Stimulated activated CD8-positive, alpha-beta memory T cell treated with anti-CD3 and anti-CD28 coated beads, Interleukin-15, amount 100 ng/mL, for 24 hours (primary cell): ENCODE measurements at regions not wholly inside any gene's neighbourhood (a gene's known extent, or its start where the extent isn't known, plus 50 kb on each side); places are given as distances from the start of the nearest gene placed in this dataset.
"Not testable (repeated sequence)": the region's sequence is repeated elsewhere in the genome, so short reads cannot be mapped to it uniquely, and the experiment has no call there.

Experiments used
- DNase-seq: peaks from one replicate; pipeline ENCODE4 v3.0.0-alpha.2; 2020; ENCODE audit warnings: low read depth

- no peak for DNase-seq
Measured at GRCh38 chr2:35301369-35301768, 1054.2 kb upstream of the CRIM1 start.

GRCh38 chr2:35298493-35298892 is 1057.1 kb upstream of the CRIM1 start:
- no peak for DNase-seq

DNA sequence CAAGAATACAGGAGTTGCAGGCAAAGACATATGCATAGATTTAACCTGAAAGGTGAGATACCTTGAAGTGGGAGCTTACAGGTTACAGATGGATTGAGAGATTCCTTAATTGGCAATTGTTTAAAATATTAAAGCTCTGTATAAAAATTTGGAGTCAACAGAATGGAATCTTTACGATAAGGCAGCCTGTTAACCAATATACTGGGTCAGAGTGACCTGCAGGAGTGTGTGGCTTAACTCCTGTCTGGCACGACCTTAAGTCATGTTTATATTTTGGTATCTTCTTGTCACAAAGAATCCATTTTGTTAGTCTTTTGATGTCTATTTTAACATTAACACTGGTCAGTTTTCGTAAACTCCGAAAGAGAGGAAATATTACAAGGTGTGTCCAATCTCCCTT is 1058.2 kb upstream of the CRIM1 start:
- DNase-seq: no peak

GRCh38 chr2:35294636-35295263 is 1060.8 kb upstream of the CRIM1 start:
- no peak for DNase-seq

GRCh38 chr2:35293261-35293660 is 1062.3 kb upstream of the CRIM1 start:
- no peak for DNase-seq

GRCh38 chr2:35292199-35292598 is 1063.4 kb upstream of the CRIM1 start:
- DNase-seq: no peak

DNA sequence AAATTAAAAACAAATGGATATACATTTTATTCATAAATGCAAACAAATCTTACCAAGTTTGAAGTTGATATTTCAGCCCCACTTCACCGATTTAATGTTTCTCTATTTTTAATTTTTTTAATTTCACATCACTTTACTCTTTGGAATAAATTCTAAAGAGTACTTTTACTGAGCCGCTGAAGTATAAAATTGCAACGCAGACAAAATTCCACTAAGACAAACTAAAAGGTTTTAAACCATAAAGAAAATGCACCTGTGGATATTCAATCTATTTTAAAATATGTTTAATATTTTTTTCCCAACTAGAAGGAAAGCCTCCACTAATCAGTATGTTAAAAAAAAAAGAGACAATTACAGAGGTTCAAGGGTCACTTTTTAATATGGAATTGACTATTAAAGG is 1073.9 kb upstream of the CRIM1 start:
- no peak for DNase-seq

DNA sequence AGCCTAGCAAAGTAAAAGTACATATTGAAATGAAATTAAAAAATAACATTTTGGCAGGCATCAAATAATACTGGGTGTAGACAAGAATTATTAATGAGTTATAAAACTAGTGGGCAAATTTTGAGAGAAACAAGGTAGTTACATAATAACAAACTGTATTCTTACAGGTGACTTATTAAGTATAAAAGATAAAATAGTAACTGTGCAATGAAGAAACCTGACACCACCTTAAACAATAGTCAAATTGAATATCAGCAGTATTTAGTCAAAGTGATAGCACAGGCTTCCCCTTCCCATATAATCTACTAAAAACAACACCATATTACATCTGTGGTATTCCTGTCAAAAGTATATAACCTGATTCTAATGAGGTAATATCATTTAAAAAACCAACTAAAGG is 1099.8 kb upstream of the CRIM1 start:
- DNase-seq: no peak

DNA sequence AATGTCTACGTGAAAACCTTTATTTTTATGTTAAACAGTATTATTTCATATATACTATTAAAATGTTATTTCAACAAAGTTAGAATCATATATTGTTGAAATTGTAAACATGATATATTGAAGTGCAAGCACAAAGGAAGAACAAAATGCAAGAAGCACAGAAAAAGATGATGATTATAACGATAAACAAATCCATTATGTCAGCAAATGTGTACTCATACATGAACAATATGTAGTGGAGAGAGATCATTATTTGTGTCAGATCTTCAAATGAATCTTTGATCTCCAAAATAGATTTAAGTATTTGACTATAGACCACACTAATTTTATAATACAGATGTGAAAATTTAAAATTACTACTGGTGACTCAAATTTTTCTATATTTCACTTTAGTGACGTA is 1104.4 kb upstream of the CRIM1 start:
- no peak for DNase-seq

DNA sequence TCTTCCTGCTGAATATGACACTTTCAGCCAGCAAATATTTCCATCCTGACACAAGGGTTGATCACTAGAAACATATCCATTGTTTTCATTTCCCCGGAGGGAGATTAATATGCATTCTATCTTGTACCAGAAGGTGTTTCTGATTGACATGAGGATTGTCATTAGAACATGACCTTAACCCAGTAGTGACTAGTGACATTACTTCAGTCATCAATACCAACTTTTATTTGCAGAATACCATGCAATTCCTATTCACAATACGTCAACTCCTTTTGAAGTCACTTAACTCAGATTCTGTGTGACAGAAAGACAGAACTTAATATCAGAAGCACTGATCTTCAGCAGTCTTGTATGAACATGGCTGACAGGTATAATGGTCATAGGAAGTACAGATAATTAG is 1108.9 kb upstream of the CRIM1 start:
- no peak for DNase-seq

- no peak for DNase-seq
Measured at GRCh38 chr2:35228584-35228983, 1127.0 kb upstream of the CRIM1 start.

DNA sequence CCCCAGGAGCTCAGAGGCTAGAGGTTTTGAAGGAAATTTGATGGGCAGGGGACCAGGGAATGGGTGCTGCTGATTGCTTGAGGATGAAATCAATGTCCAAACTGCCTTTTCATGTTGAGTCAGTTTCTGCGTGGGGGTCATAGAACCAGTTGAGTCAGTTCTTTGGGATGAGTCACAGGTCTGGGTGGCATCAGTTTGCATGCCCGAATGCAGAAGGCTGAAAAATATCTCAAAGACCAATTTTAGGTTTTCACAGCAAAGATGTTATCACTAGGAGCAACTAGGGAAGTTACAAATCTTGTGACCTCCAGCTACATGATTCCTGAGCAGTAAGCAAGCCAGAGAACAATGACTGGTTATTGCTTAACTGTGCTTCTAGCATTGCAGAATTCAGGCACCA is 1135.1 kb upstream of the CRIM1 start:
- no peak for DNase-seq

DNA sequence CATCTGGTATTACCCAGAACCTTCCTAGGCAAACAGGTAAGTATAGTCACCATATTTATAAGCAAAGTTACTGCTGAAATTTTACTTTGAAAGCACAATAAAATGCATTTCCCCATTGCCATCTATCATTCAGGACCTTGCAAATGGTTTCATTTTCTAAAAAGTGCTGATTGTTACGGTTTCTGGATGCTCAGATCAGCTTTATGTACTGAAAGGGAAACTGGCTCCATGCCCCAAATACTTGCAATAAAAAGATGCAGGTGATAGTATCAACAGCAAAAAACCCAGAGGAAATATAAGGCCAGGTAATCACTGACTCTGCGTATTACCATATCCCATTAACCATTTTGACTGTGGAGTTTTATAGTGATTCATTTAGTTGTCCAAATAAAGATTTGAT is 1150.7 kb upstream of the CRIM1 start:
- no peak for DNase-seq

DNA sequence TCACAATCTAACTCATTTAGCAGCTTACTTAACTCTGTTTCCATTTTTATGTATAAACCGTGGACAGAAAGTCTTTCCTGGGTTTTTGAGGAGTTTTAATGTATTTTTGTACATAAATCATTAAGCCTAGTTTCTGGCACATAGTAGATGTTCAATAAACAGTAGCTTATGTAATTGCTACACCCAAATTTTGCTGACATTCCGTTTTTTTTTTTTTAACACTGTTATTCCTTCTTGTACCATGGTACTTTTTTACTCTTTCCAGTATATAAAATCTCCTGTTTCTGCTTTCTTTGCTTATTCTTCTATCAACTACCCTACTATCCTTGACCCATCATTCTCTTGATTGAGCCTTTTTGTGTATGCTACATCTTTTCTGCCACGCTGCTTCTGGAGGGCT is 1151.3 kb upstream of the CRIM1 start:
- no peak for DNase-seq

DNA sequence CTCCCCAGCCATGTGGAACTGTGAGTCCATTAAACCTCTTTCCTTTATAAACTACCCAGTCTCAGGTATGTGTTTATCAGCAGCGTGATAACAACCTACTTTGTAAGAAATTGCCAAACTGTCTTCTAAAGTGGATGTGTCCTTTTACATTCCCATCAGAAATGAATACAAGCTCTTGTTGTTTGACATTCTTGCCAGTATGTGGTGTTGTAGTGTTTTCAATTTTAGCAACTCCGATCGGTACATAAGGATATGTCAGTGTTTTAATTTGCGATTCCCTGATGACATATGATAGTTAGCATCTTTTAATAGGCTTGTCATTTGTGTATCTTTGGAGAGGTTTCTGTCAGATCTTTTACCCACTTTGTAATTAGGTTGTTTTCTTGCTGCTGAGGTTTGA is 1156.3 kb upstream of the CRIM1 start:
- DNase-seq: no peak

DNA sequence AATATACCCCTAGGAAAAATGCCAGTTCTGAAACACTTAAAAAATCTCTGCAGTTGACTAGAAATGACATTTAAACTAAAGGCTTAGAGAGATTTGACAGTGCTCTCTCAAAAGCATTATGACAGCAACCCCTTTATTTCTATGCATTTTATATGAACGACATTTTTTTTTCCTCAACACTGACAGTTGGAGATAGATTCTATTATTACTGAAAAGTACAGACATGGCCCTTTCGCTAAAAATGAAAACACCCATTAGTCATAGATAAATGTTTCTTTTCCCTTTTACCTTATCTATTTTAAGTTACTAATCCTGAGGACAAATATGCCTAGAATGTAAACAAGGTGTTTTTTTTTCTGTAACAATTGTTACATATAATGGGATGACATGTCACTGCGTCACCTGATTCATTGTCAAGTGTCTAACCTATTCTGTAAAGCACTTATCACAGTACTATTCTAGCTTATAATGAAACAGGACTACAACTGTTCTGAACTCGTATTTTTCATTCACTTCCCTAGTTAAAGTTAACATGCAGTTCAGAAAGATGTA is 1169.6 kb upstream of the CRIM1 start:
- DNase-seq: no peak

DNA sequence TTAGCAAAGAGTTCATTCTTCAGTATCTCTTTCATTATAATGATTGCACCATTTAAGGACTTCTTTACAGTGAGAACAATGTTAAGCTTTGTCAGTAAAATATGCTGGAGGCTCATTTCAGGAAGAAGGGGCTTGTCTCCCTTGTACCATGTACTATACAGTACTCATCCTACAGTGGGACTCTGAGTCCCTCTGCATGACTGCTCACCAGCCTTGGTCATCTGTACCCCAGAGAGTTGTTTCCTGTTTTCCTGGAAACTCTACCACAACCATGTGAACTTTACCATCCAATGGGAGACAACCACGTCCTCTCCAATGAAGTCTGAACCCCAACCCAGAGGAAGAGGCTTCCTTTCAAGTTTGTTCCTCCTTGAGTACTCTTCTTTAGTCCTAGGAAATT is 1171.1 kb upstream of the CRIM1 start:
- DNase-seq: no peak

DNA sequence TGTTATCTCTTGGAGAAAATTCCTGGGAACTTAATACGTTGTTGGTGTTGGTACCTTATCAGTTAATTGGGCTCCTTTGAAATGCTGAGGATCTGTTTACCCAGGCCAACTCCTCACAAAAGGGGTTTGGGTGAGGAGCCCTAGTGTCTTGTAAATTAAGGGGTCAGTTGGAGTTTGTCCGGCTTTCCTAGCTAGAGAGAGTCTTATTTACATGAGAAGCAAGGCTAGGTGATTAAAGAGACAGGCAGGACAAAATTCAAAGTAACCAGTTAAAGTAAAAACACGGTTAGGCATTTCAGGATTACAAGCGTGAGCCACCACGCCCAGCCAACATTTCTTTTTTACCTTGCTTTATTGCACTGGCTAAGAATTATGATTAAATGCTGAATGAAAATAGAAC is 1178.9 kb upstream of the CRIM1 start:
- not testable (repeated sequence) for DNase-seq

GRCh38 chr2:35174845-35175244 is 1180.7 kb upstream of the CRIM1 start:
- no peak for DNase-seq

GRCh38 chr2:35172687-35173086 is 1182.9 kb upstream of the CRIM1 start:
- DNase-seq: no peak

GRCh38 chr2:35168351-35168750 is 1187.2 kb upstream of the CRIM1 start:
- no peak for DNase-seq

- DNase-seq: no peak
Measured at GRCh38 chr2:35163948-35164347, 1191.6 kb upstream of the CRIM1 start.

DNA sequence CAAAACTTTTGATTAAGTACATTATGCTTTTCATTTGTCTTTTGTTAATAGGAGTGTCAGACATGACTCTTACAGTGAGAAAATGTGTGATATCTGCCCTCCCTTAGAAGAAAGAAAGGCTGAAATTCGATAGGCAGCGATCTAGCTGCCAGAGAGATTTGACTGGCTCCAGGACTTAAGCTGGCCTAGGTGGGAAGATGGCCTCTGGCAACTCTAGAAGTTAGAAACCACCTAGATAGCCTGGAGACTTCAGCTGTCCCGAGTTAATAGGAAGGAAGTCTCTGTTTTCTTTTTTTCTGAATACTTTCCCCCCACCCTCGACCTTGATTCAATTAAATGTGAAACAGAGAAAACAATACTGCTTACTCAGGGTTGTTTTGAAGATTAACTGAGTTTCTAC is 1194.7 kb upstream of the CRIM1 start:
- DNase-seq: no peak

- DNase-seq: no peak
Measured at GRCh38 chr2:35125871-35126270, 1229.7 kb upstream of the CRIM1 start.

GRCh38 chr2:35125278-35125677 is 1230.3 kb upstream of the CRIM1 start:
- no peak for DNase-seq
